ENCODE measurements at regions not wholly inside any gene's neighbourhood (a gene's known extent, or its start where the extent isn't known, plus 50 kb on each side); places are given as distances from the start of the nearest gene placed in this dataset.
"Not testable (repeated sequence)": the region's sequence is repeated elsewhere in the genome, so short reads cannot be mapped to it uniquely, and the experiment has no call there.

GRCh38 chr22:16146916-16147315 lies 445.7 kb downstream of the CCT8L2 start:
- H3K36me3 ChIP-seq (replicated peaks in 1 of 2; ENCODE audit: control insufficient read depth in 1 of 2, insufficient read depth in 2 of 2, low read length in 2 of 2); DNase-seq (ENCODE audit: low spot score); H3K27ac ChIP-seq (ENCODE audit: extremely low read length, insufficient read depth, low read length); H3K9ac ChIP-seq (ENCODE audit: insufficient read depth, low read depth, low read length); H4K20me1 ChIP-seq (ENCODE audit: insufficient read depth, low read length); BruUV-seq (replicated peaks); H2AFZ ChIP-seq (ENCODE audit: low read length); H3K4me3 ChIP-seq (replicated peaks in 1 of 3; ENCODE audit: insufficient read depth in 1 of 3, low read depth in 2 of 3, low read length in 3 of 3); H3K27me3 ChIP-seq (ENCODE audit: control insufficient read depth in 1 of 2, insufficient read depth in 2 of 2, low read length in 2 of 2); H3K4me1 ChIP-seq (ENCODE audit: insufficient read depth, low read length); H3K4me2 ChIP-seq (ENCODE audit: low read depth, low read length); POLR2A ChIA-PET; H3K9me3 ChIP-seq (ENCODE audit: low read length); CTCF ChIA-PET (ENCODE audit: low intra/inter-chr PET ratio, low total read pairs); FAIRE-seq; ATAC-seq; in situ Hi-C loops (cut with HindIII; ENCODE audit: extremely low pct_ligation_motif_present, low pct_unique_long_range_greater_than_20kb); H3K79me2 ChIP-seq (ENCODE audit: insufficient read depth, low read length); intact Hi-C loops (cut with micrococcal nuclease; ENCODE audit: unreplicated experiment): not testable (repeated sequence)
- TF ChIP-seq SMC3 (IDR thresholded peaks at IDR 0.05; ENCODE audit: low read length) (0 out of 2 replicates have a peak, but pooled peaks have one; percentile 11), CTCF (CRISPR knock-in tag; IDR thresholded peaks at IDR 0.05) (peak; percentile 57), STAG1 (CRISPR knock-in tag; IDR thresholded peaks at IDR 0.05) (peak; percentile 56)
- 5% methylated on average over 2 of the region's 2 CpGs for WGBS (ENCODE audit: low lambda C conversion rate)

GRCh38 chr22:16177287-16177686 lies 415.3 kb downstream of the CCT8L2 start:
- CTCF ChIA-PET (ENCODE audit: low intra/inter-chr PET ratio, low total read pairs); BruUV-seq (replicated peaks); H4K20me1 ChIP-seq (ENCODE audit: insufficient read depth, low read length); H3K4me1 ChIP-seq (ENCODE audit: insufficient read depth, low read length); H2AFZ ChIP-seq (ENCODE audit: low read length); H3K4me3 ChIP-seq (replicated peaks in 1 of 3; ENCODE audit: insufficient read depth in 1 of 3, low read depth in 2 of 3, low read length in 3 of 3); H3K27me3 ChIP-seq (ENCODE audit: control insufficient read depth in 1 of 2, insufficient read depth in 2 of 2, low read length in 2 of 2); H3K9ac ChIP-seq (ENCODE audit: insufficient read depth, low read depth, low read length); FAIRE-seq; H3K27ac ChIP-seq (ENCODE audit: extremely low read length, insufficient read depth, low read length); intact Hi-C loops (cut with micrococcal nuclease; ENCODE audit: unreplicated experiment); POLR2A ChIA-PET; H3K36me3 ChIP-seq (replicated peaks in 1 of 2; ENCODE audit: control insufficient read depth in 1 of 2, insufficient read depth in 2 of 2, low read length in 2 of 2); H3K79me2 ChIP-seq (ENCODE audit: insufficient read depth, low read length); ATAC-seq; DNase-seq (ENCODE audit: low spot score); in situ Hi-C loops (cut with HindIII; ENCODE audit: extremely low pct_ligation_motif_present, low pct_unique_long_range_greater_than_20kb); H3K4me2 ChIP-seq (ENCODE audit: low read depth, low read length): not testable (repeated sequence)
- peaks cover 32% of the 10 kb centered on the region for H3K9me3 ChIP-seq (ENCODE audit: low read length)
- 33% methylated on average over 2 of the region's 2 CpGs for WGBS (ENCODE audit: low lambda C conversion rate)

GRCh38 chr22:16183864-16184263 lies 408.7 kb downstream of the CCT8L2 start:
- H4K20me1 ChIP-seq (ENCODE audit: insufficient read depth, low read length); in situ Hi-C loops (cut with HindIII; ENCODE audit: extremely low pct_ligation_motif_present, low pct_unique_long_range_greater_than_20kb); DNase-seq (ENCODE audit: low spot score); H3K9ac ChIP-seq (ENCODE audit: insufficient read depth, low read depth, low read length); FAIRE-seq; intact Hi-C loops (cut with micrococcal nuclease; ENCODE audit: unreplicated experiment); H3K4me3 ChIP-seq (replicated peaks in 1 of 3; ENCODE audit: insufficient read depth in 1 of 3, low read depth in 2 of 3, low read length in 3 of 3); H3K27ac ChIP-seq (ENCODE audit: extremely low read length, insufficient read depth, low read length); H3K36me3 ChIP-seq (replicated peaks in 1 of 2; ENCODE audit: control insufficient read depth in 1 of 2, insufficient read depth in 2 of 2, low read length in 2 of 2); POLR2A ChIA-PET; H3K79me2 ChIP-seq (ENCODE audit: insufficient read depth, low read length); BruUV-seq (replicated peaks); H2AFZ ChIP-seq (ENCODE audit: low read length); H3K4me2 ChIP-seq (ENCODE audit: low read depth, low read length); H3K4me1 ChIP-seq (ENCODE audit: insufficient read depth, low read length); ATAC-seq; H3K27me3 ChIP-seq (ENCODE audit: control insufficient read depth in 1 of 2, insufficient read depth in 2 of 2, low read length in 2 of 2); CTCF ChIA-PET (ENCODE audit: low intra/inter-chr PET ratio, low total read pairs): not testable (repeated sequence)
- WGBS (ENCODE audit: low lambda C conversion rate) = 82% methylated on average over 13 of the region's 21 CpGs
- peaks cover 27% of the 10 kb centered on the region for H3K9me3 ChIP-seq (ENCODE audit: low read length)

Measured in HepG2 (cell line).